ENCODE measurements at regions not wholly inside any gene's neighbourhood (a gene's known extent, or its start where the extent isn't known, plus 50 kb on each side); places are given as distances from the start of the nearest gene placed in this dataset.

DNA sequence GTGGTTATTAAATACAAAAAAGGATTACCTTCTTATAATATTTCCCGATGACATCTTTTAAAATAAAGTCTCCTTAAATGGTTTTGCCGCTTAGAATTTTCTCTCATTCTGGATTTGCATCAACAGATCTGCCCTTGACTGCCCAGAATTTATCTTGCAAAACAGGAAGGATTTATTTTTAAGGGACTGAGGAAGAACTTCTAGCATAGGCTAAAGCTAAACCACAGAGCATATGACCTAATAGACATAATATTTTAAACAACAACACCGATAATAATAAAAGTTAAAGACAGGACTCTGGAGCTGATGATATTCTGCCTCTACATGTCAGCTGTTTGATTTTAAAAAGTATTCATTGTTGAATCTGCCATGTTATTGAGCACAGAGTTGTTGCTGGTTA, 145.3 kb upstream of the ADCY2 start:
- TF ChIP-seq CTCF (IDR thresholded peaks at IDR 0.05; ENCODE audit: insufficient read depth, low read length, poor library complexity, severe bottlenecking) (no peak), EZH2phosphoT487 (conservative IDR thresholded peaks at IDR 0.05; ENCODE audit: low read length) (no peak)

Measured in SU-DHL-6 (cell line).